ENCODE measurements at regions not wholly inside any gene's neighbourhood (a gene's known extent, or its start where the extent isn't known, plus 50 kb on each side); places are given as distances from the start of the nearest gene placed in this dataset.

DNA sequence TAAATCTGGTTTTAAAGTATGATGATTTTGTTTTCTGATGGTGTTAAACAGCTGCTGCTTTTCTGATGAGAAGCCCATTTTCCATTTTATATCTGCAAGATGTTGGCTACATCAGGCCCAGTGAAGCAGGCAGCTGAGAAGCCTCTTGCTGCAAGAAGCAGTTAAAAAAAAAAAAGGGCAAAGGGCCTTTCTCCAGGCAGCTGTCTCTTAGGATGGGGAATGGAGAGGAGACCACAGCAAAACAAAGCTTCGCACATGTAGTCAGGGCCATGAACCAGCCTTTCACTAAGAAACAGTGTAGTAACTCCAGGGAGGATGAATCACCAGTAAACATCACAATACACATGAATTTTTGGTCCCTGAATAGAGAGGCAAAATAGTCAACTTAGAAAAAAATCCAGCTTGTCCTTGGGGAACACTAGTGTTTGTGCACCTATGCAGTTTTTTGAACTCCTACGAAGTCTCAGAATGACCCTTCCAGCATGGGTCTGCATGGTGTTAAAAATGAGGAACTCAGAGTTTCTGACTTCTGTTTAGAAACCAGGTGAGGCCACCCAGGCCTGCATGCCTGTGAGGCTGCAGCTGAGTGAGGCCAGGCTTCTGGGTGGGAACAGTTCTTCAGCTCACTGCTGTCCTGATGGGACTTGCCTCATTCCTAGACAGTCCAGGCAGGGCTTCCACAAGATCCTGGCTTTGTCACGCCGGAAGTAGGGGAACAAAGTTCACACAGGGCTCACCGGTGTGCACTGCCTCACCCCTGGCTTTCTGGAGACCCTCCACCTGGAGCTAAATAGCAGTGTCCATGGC, 518.7 kb downstream of the MCTP2 start:
- no peak for DNase-seq (ENCODE audit: low read depth in 3 of 3, low spot score in 1 of 3)

GRCh38 chr15:94760348-94760747, 529.0 kb downstream of the MCTP2 start:
- no peak for DNase-seq (ENCODE audit: low read depth in 3 of 3, low spot score in 1 of 3)

DNA sequence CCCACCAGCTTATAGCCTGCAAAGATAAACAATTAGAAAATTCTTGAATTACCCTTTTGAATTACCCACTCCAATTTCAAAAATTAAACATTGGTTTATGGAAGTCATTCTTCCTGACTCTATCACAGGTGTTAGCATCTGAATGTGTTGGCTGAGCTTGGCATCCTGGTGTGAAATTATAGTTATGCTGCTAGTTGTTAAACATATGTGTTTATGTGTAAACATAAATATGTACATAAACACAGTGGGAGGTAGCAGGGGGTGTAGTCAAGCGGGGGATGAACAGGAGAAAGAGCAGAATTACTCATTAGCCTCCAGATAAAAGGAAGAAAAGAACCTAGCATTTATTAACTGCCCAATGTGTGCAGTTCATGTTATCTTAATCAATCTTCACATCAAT, 530.2 kb downstream of the MCTP2 start:
- DNase-seq (ENCODE audit: low read depth in 3 of 3, low spot score in 1 of 3) = no peak

DNA sequence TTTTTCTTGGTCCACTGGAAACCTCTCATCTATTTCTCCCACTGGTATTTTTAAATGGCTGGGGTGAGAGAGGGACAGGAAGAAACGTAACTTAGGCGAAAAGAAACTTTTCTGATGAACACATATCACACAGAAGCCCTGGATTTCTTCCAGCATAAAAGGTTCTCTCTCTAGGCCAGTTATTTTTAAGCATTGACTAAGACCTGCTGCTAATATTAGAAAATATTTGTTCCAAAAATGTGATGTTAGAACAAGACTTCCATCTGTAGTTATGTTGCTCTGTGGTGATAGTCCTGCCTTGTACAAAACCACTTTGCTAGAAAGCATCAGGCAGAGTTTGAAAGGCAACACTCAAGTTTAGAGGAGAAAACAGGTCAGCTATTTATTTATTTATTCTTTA, 537.7 kb downstream of the MCTP2 start:
- DNase-seq (ENCODE audit: low read depth in 3 of 3, low spot score in 1 of 3) = no peak

GRCh38 chr15:94770199-94770598, 538.8 kb downstream of the MCTP2 start:
- no peak for DNase-seq (ENCODE audit: low read depth in 3 of 3, low spot score in 1 of 3)

GRCh38 chr15:94777037-94777436, 545.7 kb downstream of the MCTP2 start:
- DNase-seq (ENCODE audit: low read depth in 3 of 3, low spot score in 1 of 3) = no peak

DNA sequence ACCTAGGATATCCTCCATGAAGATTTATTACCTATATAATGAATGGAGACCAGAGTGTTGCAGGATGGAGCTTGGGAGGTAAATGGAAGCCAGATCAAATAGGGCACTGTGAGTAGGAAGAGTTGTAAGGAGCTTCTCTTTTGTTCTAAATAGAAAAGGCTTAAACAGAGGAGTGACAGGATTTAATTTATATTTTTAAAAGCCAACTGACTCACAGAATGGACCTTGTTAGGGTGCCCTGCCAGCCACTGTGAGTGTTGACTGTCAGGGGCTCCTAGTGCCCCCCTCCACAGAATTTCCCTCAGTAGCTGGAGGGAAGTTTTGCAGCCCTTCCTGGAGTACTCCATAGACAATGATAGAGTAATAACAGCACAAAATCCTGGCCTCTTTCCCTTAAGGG, 547.5 kb downstream of the MCTP2 start:
- no peak for DNase-seq (ENCODE audit: low read depth in 3 of 3, low spot score in 1 of 3)

DNA sequence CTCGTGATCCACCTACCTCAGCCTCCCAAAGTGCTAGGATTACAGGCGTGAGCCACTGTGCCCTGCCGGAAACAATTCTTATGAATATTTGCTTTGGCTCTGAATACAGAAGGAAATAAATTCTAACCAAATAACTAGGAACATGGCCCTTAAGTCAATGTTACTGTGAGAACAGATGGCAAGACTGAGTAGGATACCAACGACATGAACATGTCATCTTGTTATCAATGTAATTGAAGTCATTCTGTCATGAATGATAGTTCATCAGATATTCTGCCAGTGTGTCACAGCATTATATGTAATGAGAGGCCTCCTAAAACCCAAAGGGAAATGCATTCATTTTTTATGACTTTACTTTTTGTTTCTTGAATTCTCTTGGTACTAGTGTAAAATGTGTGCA, 548.8 kb downstream of the MCTP2 start:
- DNase-seq (ENCODE audit: low read depth in 3 of 3, low spot score in 1 of 3) = no peak

GRCh38 chr15:94785091-94785490, 553.7 kb downstream of the MCTP2 start:
- DNase-seq (ENCODE audit: low read depth in 3 of 3, low spot score in 1 of 3) = no peak

- no peak for DNase-seq (ENCODE audit: low read depth in 3 of 3, low spot score in 1 of 3)
Observed at GRCh38 chr15:94791008-94791407, 559.6 kb downstream of the MCTP2 start.

DNA sequence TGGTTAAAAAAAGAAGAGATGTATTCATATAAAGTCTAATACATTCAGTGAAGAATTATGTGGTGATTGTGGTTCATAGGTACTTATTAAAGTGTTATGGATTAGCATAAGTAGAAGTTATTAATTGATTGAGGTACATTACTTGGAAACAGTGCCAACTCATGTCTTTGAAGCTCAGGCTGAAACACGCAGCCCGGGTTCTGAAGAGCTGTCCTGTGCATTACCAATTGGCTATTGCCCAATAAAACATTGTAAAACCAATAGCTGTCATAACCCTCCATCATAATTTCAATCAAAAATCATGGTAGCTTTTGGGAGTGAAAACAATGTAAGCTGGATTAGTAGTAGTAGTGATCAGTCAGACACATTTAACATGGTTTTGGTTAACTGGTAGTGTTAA, 560.1 kb downstream of the MCTP2 start:
- no peak for DNase-seq (ENCODE audit: low read depth in 3 of 3, low spot score in 1 of 3)

DNA sequence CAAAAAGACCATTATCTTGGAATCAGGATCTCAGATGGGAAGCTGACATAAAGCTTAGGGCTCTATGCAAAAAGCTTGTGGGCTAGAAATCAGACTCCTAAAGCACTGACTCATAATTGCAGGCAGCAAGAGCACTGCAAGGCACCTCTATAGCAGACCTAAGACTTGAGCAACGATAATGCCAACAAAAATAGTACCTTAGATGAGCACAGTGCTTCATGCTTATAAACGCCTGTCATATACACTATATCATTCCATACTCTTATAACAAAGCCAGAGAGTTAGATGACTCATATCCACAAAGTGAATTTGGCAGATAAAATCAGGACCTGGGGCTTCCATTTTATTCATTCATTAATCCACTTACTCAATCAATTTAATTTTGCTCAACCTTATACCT, 560.8 kb downstream of the MCTP2 start:
- no peak for DNase-seq (ENCODE audit: low read depth in 3 of 3, low spot score in 1 of 3)

GRCh38 chr15:94793207-94793606, 561.8 kb downstream of the MCTP2 start:
- DNase-seq (ENCODE audit: low read depth in 3 of 3, low spot score in 1 of 3) = no peak

GRCh38 chr15:94793641-94794040, 562.3 kb downstream of the MCTP2 start:
- no peak for DNase-seq (ENCODE audit: low read depth in 3 of 3, low spot score in 1 of 3)

- DNase-seq (ENCODE audit: low read depth in 3 of 3, low spot score in 1 of 3) = no peak
Observed at GRCh38 chr15:94804613-94805012, 573.3 kb downstream of the MCTP2 start.

GRCh38 chr15:94815110-94815731, 583.9 kb downstream of the MCTP2 start:
- no peak for DNase-seq (ENCODE audit: low read depth in 3 of 3, low spot score in 1 of 3)

DNA sequence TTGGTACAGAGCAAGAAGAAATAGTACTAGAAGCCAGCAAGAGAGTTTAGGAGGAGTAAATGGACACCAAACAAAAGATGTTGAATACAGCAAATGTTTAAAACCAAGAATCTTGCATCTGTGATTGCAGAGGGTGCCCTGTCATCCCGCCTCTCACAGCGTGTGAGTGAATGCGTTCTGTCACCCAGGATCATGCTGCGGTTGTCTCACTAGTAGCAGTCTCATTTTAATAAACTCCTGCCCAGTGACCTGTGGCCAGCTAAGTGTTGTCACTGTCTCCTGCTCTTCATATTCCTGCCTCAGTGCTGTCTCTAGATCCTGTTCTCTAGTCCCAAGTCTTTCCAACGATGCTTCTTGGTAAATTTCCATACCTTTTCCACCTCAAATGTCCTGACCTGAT, 584.6 kb downstream of the MCTP2 start:
- DNase-seq (ENCODE audit: low read depth in 3 of 3, low spot score in 1 of 3) = no peak

DNA sequence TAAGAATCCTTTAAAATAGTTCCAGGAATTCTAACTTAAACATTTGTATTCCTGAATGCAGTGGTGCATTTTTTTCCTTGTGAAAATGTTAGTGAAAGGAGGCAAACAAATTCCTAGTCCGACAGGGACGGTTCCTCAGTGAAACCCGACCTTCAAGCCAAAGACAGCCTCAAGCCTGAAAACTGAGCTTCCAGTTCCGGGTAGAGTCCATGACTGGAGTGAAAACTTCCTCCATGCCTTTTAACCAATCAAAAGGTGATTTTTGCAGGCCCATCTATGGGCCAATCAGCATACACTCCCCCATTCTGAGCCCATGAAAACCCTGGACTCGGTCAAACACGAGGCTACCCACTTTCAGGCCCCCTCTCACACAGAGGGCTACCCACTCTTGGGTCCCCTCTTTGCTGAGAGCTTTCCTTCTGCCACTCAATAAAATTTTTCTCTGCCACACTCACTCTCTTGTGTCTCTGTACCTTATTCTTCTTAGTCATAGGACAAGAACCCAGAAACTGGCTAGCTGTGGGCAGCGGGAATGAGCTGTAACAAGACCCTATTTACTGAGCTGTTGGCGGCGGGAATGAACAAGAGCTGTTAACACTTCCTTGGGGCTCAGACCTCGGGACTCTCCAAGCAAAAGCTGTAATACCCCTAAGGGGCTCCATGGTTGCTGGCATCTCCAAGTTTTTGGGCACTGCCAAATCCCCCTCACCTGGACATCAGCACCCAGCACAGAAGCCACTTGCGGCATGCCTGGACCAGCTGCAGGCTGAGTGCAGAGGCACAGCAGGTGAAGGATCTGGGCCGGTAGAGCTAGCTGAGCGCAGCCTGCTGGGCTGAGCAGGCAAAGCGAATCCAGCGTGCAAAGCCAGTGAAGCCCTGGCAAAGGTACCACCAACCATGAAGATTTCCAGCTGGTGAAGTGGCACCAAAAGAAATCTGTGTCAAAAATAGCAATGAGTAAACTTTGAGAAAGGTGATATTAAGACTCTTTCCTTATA, 598.8 kb downstream of the MCTP2 start:
- DNase-seq (ENCODE audit: low read depth in 3 of 3, low spot score in 1 of 3) = no peak

DNA sequence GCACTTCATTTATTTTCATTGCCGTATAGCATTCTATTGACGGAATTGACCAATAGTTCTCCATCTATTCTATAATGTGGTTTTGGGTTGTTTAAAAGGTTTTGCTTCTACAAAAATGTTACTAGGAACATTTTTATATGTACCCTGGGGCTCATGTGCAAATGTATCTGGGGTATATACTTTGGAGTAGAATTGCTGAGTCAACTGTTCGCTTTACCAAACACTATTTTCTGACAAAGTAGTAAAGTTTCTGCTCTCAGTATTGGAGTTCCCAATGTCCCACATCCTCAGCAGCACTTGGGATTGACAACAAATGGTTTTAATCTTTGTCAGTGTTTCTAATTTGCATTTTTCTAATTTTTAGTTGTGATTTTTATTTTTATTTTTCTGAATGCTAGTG, 602.6 kb downstream of the MCTP2 start:
- no peak for DNase-seq (ENCODE audit: low read depth in 3 of 3, low spot score in 1 of 3)

DNA sequence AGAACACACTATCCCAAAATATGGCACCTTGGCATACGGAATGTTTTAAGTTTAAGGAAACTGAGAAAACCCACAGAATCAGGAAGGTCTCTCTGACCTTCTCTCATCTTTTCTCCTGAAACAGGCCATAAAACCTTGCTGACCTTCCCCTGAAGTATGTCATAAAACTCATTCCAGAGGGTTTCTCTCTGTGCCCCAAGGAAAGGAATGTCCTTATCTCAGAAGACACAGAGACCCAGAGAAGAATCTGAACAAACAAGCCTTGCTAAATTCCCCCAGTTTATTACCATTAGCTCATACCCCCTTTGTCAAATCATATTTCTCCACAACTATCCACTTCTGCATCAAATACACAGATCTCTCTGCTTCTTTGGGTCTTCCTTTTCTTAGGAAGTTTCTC, 603.1 kb downstream of the MCTP2 start:
- DNase-seq (ENCODE audit: low read depth in 3 of 3, low spot score in 1 of 3) = no peak

DNA sequence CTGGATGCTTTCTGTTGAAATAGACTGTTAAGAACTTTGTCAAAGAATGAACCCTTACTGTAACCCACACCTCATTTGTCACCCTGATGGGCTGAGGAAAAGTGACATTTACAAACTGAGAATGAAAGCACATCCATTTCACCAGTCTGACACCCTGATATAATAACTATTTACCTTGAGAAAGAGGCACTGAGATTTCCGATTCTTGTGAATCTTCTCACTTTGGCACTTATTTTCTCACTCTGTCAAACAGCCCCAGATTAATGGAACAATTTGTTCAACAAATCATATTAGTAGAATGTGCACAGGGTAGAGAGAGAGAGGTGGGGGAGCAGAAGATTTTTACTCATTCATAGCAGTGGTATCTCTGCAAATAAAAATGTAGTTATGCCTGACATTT, 606.9 kb downstream of the MCTP2 start:
- DNase-seq (ENCODE audit: low read depth in 3 of 3, low spot score in 1 of 3) = no peak

All from stimulated activated CD4-positive, alpha-beta T cell treated with anti-CD3 and anti-CD28 coated beads, TNF-alpha, amount 100 ng/mL, for 1 hour (primary cell).